ENCODE measurements at regions not wholly inside any gene's neighbourhood (a gene's known extent, or its start where the extent isn't known, plus 50 kb on each side); places are given as distances from the start of the nearest gene placed in this dataset.

DNA sequence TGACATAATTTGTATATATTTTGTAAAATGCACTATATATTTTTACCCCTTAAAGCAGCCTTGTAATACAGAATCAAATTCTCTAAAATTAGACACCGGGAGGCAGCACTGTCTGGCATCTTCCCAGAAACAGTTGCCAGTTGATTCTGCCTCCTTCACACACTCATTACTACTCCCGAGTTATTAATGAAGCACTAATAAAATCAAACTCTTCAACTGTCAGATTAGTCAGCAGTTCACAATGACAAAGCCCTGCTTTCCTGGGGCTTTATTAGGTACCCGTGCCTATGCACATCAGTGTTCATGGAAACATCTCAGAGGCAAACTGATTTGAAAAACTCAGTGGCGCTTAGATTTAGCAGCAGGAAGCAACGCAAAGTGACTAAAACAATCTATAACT lies 103.5 kb upstream of the VEGFC start:
- Histone ChIP-seq H3K9me3 (no peaks in the 10 kb centered on the region), H3K27me3 (no peaks in the 10 kb centered on the region), H3K36me3 (no peaks in the 10 kb centered on the region), H3K4me1 (no peaks in the 10 kb centered on the region), H3K27ac (no peak overlapping the region), H3K4me3 (no peak overlapping the region)
- intact Hi-C loops (cut with DNase I; ENCODE audit: low total_unique reads), result no loop called here
- TF ChIP-seq, protein P1, sequence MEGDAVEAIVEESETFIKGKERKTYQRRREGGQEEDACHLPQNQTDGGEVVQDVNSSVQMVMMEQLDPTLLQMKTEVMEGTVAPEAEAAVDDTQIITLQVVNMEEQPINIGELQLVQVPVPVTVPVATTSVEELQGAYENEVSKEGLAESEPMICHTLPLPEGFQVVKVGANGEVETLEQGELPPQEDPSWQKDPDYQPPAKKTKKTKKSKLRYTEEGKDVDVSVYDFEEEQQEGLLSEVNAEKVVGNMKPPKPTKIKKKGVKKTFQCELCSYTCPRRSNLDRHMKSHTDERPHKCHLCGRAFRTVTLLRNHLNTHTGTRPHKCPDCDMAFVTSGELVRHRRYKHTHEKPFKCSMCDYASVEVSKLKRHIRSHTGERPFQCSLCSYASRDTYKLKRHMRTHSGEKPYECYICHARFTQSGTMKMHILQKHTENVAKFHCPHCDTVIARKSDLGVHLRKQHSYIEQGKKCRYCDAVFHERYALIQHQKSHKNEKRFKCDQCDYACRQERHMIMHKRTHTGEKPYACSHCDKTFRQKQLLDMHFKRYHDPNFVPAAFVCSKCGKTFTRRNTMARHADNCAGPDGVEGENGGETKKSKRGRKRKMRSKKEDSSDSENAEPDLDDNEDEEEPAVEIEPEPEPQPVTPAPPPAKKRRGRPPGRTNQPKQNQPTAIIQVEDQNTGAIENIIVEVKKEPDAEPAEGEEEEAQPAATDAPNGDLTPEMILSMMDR (IDR thresholded peaks at IDR 0.05), result no peak
- TF ChIP-seq POLR2AphosphoS5 (IDR thresholded peaks at IDR 0.05) (no peak), POLR2A (IDR thresholded peaks at IDR 0.05) (no peak), EP300 (IDR thresholded peaks at IDR 0.05) (no peak)
- WGBS, 5 donors, result 44 to 66% (median 58%) methylated on average over 5 of the region's 5 CpGs
- no peak for DNase-seq

DNA sequence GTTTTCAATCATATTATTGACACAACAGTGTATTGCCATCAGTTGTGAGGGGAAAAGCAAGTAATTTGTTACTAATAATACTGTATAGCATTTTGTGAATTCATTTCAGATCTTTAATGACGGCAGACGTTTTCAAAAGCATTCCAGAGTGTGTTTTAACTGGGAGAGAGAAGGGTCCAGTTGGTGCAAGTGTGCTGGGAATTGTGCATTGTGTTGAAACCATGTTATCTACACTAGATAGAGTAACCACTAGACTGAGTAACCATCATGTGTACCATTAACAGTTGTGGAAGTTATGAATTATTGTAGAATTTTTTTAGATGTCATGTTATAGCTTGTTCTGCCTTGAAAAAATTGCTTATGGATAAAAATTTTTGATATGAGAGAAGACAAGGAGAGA lies 104.5 kb upstream of the VEGFC start:
- Histone ChIP-seq H3K36me3 (no peaks in the 10 kb centered on the region), H3K27ac (no peak overlapping the region), H3K4me1 (no peaks in the 10 kb centered on the region), H3K27me3 (no peaks in the 10 kb centered on the region), H3K4me3 (no peak overlapping the region), H3K9me3 (no peaks in the 10 kb centered on the region)
- TF ChIP-seq, protein P1 (IDR thresholded peaks at IDR 0.05), result no peak
- TF ChIP-seq POLR2A (IDR thresholded peaks at IDR 0.05) (no peak), EP300 (IDR thresholded peaks at IDR 0.05) (no peak), POLR2AphosphoS5 (IDR thresholded peaks at IDR 0.05) (no peak)
- no peak for DNase-seq
- intact Hi-C loops (cut with DNase I; ENCODE audit: low total_unique reads), result no loop called here
- 15 to 68% (median 36%) methylated on average over 2 of the region's 2 CpGs for WGBS, 5 donors

DNA sequence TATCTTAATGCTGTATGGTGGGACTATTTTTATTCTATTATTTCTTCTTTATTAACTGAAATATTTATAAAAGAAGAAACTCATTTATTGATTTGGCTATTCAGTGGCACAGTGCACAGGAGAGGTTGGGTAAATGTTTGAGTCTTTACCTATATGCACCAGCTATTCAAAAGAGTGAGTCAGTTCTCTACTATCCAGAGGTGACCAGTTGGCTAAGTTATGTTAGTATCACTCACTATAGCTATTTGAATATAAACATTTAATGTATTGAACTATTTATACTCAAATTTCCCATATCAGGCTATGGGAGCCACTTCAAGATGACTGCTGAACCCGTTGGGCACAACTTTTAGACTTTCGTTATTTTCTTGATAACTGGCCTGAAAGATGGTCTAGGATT lies 106.1 kb upstream of the VEGFC start:
- TF ChIP-seq EP300 (IDR thresholded peaks at IDR 0.05) (no peak), POLR2A (IDR thresholded peaks at IDR 0.05) (no peak), POLR2AphosphoS5 (IDR thresholded peaks at IDR 0.05) (no peak)
- TF ChIP-seq, protein P1 (IDR thresholded peaks at IDR 0.05), result no peak
- Histone ChIP-seq H3K36me3 (no peaks in the 10 kb centered on the region), H3K4me3 (no peak overlapping the region), H3K27me3 (no peaks in the 10 kb centered on the region), H3K27ac (no peak overlapping the region), H3K9me3 (no peaks in the 10 kb centered on the region), H3K4me1 (no peaks in the 10 kb centered on the region)
- intact Hi-C loops (cut with DNase I; ENCODE audit: low total_unique reads), result no loop called here
- no peak for DNase-seq
- WGBS, 5 donors, result 84 to 90% (median 86%) methylated on average over 2 of the region's 2 CpGs

DNA sequence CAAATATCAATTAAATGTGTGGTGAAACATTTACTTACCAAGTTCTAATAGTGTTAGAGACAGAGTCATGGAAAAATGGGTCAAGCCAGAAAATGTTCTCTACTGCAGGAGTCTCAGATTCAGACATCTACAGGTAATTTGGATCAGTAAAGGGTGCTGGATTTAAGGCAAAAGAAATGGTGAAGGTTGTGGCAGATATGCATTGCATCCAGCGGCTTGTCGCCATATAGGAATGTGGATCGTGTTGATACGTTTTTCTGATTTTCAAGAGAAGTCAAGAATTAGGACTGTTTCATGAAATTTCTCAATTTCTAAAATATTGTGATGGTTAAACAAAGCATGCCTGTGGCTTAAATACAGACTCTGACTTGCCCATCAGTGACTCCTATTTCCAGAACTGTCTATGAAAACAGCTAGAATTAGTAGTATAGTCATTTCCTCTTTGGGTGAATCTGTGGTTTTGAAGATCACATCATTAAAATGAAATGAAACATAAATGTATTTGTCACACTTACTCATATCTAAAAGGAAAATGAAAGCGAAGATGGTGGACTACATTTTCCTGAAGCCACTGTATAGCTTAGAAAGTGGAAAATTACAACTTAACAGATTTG lies 110.1 kb upstream of the VEGFC start:
- no peak for TF ChIP-seq POLR2AphosphoS5 (IDR thresholded peaks at IDR 0.05)
- TF ChIP-seq, protein P1 (IDR thresholded peaks at IDR 0.05), result no peak
- no peak for TF ChIP-seq EP300 (IDR thresholded peaks at IDR 0.05)
- no peak for TF ChIP-seq POLR2A (IDR thresholded peaks at IDR 0.05)
- no peak for DNase-seq
- 65 to 88% (median 80%) methylated on average over 5 of the region's 5 CpGs for WGBS, 5 donors
- Histone ChIP-seq H3K9me3 (no peaks in the 10 kb centered on the region), H3K4me3 (no peak overlapping the region), H3K4me1 (no peaks in the 10 kb centered on the region), H3K27me3 (no peaks in the 10 kb centered on the region), H3K36me3 (no peaks in the 10 kb centered on the region), H3K27ac (no peak overlapping the region)
- intact Hi-C loops (cut with DNase I; ENCODE audit: low total_unique reads), result no loop called here
